ENCODE measurements at regions not wholly inside any gene's neighbourhood (a gene's known extent, or its start where the extent isn't known, plus 50 kb on each side); places are given as distances from the start of the nearest gene placed in this dataset.

GRCh38 chr7:140231771-140232491 is 55.1 kb upstream of the KDM7A start:
- dilution Hi-C loops (cut with MboI; ENCODE audit: extremely low pct_ligation_motif_present, low sequenced_read_pairs) = no loop called here
- Histone ChIP-seq H3K36me3 (ENCODE audit: control insufficient read depth in 2 of 2, extremely low read depth in 1 of 2, insufficient read depth in 2 of 2, low read length in 2 of 2) (no peaks in the 10 kb centered on the region), H3K79me2 (ENCODE audit: control insufficient read depth, insufficient read depth, low read length) (no peaks in the 10 kb centered on the region), H4K20me1 (ENCODE audit: control insufficient read depth, extremely low read depth, insufficient read depth, low read length) (no peaks in the 10 kb centered on the region), H3K27ac (ENCODE audit: control insufficient read depth, insufficient read depth, low read length) (no peak overlapping the region), H3K9ac (ENCODE audit: control insufficient read depth, extremely low read depth, insufficient read depth, low read length) (no peak overlapping the region), H3K4me2 (ENCODE audit: control insufficient read depth, extremely low read depth, insufficient read depth, low read depth, low read length) (peak overlapping the region; percentile 89), H3K9me1 (ENCODE audit: control insufficient read depth, extremely low read depth, insufficient read depth, low read length) (no peaks in the 10 kb centered on the region), H3K9me3 (ENCODE audit: control insufficient read depth, low read depth, low read length) (no peaks in the 10 kb centered on the region), H2AFZ (ENCODE audit: control insufficient read depth, low read length) (peak overlapping the region; percentile 86), H3K4me1 (ENCODE audit: control insufficient read depth, extremely low read depth, insufficient read depth, low read length) (peaks cover 14% of the 10 kb centered on the region), H3K4me3 (ENCODE audit: control insufficient read depth in 2 of 3, extremely low read depth in 1 of 3, insufficient read depth in 2 of 3, low read depth in 1 of 3, low read length in 3 of 3) (peak overlapping the region; percentile 37 to 71 (median 69)), H3K27me3 (ENCODE audit: control insufficient read depth, extremely low read depth, insufficient read depth, low read length) (peaks cover 5% of the 10 kb centered on the region)
- DNase-seq (ENCODE audit: low read depth, low spot score) (no peak), FAIRE-seq (no peak)
- TF ChIP-seq, protein P1, sequence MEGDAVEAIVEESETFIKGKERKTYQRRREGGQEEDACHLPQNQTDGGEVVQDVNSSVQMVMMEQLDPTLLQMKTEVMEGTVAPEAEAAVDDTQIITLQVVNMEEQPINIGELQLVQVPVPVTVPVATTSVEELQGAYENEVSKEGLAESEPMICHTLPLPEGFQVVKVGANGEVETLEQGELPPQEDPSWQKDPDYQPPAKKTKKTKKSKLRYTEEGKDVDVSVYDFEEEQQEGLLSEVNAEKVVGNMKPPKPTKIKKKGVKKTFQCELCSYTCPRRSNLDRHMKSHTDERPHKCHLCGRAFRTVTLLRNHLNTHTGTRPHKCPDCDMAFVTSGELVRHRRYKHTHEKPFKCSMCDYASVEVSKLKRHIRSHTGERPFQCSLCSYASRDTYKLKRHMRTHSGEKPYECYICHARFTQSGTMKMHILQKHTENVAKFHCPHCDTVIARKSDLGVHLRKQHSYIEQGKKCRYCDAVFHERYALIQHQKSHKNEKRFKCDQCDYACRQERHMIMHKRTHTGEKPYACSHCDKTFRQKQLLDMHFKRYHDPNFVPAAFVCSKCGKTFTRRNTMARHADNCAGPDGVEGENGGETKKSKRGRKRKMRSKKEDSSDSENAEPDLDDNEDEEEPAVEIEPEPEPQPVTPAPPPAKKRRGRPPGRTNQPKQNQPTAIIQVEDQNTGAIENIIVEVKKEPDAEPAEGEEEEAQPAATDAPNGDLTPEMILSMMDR (optimal IDR thresholded peaks at IDR 0.05 in 1 of 3, IDR thresholded peaks at IDR 0.05 in 1 of 3, conservative IDR thresholded peaks at IDR 0.05 in 1 of 3; ENCODE audit: extremely low read depth in 1 of 3, insufficient read depth in 2 of 3, low read length in 3 of 3) = no peak
- TF ChIP-seq EZH2 (IDR thresholded peaks at IDR 0.05; ENCODE audit: low read length) = no peak

DNA sequence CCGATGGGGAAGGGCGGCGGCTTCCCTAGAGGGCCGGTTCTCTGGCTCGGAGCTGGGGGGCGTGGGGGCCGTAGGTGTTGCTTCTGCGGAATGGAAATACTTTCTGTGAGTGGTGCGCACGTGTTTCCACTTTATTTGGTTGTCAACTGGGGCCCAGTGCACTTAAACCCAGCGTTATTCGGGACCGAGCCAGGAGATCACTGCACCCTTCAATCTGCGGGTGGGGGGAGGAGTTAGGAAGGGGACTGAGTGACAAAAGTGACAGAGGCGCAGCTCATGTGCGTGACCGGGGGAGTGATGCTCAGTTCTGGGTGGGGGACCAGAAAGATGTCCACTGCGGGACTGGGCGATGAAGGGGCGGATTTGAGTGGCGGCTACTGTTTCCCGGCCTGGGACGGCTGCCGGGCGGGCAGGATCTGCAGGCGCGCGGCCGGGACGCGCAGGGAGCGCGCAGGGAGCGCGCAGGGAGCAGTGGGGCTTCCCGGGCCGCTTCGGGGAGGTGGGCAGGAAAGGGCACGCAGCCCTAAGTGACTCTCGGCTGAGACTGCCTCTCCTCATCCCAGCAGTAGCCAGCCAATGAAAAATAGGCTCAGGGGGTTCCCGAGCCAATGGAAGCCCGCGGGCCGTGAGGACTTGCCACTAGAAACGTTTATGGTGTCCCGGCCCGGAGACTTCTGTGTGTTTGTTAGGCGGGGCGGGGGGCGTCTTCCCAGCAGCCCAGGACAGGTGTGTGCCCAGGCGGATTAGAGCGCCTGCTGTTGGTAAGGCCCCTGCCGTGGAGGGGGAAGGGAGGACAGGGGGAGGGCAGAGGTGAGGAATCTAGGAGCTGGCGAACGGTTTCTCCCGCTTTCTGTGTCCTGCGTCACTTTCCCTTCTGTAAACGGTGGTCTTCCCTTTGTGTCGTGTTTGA is 54.3 kb upstream of the KDM7A start:
- H3K27ac ChIP-seq (ENCODE audit: control insufficient read depth, insufficient read depth, low read length) = no peak overlapping the region

More for the DNA sequence above, 54.3 kb upstream of the KDM7A start:
- Histone ChIP-seq H3K9me1 (ENCODE audit: control insufficient read depth, extremely low read depth, insufficient read depth, low read length) (no peaks in the 10 kb centered on the region), H3K79me2 (ENCODE audit: control insufficient read depth, insufficient read depth, low read length) (no peaks in the 10 kb centered on the region), H3K9me3 (ENCODE audit: control insufficient read depth, low read depth, low read length) (no peaks in the 10 kb centered on the region), H3K4me3 (ENCODE audit: control insufficient read depth in 2 of 3, extremely low read depth in 1 of 3, insufficient read depth in 2 of 3, low read depth in 1 of 3, low read length in 3 of 3) (peak overlapping the region; percentile 37 to 71 (median 69)), H3K36me3 (ENCODE audit: control insufficient read depth in 2 of 2, extremely low read depth in 1 of 2, insufficient read depth in 2 of 2, low read length in 2 of 2) (no peaks in the 10 kb centered on the region), H3K4me1 (ENCODE audit: control insufficient read depth, extremely low read depth, insufficient read depth, low read length) (peaks cover 14% of the 10 kb centered on the region), H3K4me2 (ENCODE audit: control insufficient read depth, extremely low read depth, insufficient read depth, low read depth, low read length) (peak overlapping the region; percentile 89), H4K20me1 (ENCODE audit: control insufficient read depth, extremely low read depth, insufficient read depth, low read length) (no peaks in the 10 kb centered on the region), H2AFZ (ENCODE audit: control insufficient read depth, low read length) (peak overlapping the region; percentile 86), H3K27me3 (ENCODE audit: control insufficient read depth, extremely low read depth, insufficient read depth, low read length) (peaks cover 5% of the 10 kb centered on the region), H3K9ac (ENCODE audit: control insufficient read depth, extremely low read depth, insufficient read depth, low read length) (peak overlapping the region; percentile 61)
- no peak for DNase-seq (ENCODE audit: low read depth, low spot score)
- no peak for FAIRE-seq
- no peak for TF ChIP-seq EZH2 (IDR thresholded peaks at IDR 0.05; ENCODE audit: low read length)
- TF ChIP-seq, protein P1 (optimal IDR thresholded peaks at IDR 0.05 in 1 of 3, IDR thresholded peaks at IDR 0.05 in 1 of 3, conservative IDR thresholded peaks at IDR 0.05 in 1 of 3; ENCODE audit: extremely low read depth in 1 of 3, insufficient read depth in 2 of 3, low read length in 3 of 3) = peak in 2 of 3 experiments; percentile 13 to 32
- dilution Hi-C loops (cut with MboI; ENCODE audit: extremely low pct_ligation_motif_present, low sequenced_read_pairs) = no loop called here
